ENCODE measurements at regions not wholly inside any gene's neighbourhood (a gene's known extent, or its start where the extent isn't known, plus 50 kb on each side); places are given as distances from the start of the nearest gene placed in this dataset.

DNA sequence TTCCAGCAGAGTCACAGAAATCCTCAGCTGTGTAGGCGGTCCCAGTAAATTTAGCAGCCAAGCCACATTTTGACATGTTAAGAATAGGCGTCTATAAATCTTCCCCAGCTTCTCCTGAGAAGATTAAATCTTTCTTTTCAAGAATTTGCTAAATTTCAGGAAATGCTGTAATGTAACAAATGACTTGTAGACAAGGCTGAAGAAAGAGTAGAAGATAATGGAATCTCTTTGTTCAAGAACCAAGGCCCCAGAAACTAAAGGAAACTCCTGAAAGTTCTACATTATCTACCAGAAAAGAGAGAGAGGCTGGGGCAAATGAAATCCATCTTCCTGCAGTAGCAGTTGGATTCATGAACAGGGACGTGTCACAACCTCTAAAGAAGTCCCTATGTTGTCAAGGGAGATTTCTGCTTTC is 760.3 kb downstream of the NOVA1 start:
- dilution Hi-C loops (cut with HindIII; ENCODE audit: low sequenced_read_pairs, unreplicated experiment): no loop called here
- Histone ChIP-seq H2AFZ (replicated peaks; ENCODE audit: low read length, poor library complexity) (no peak overlapping the region), H4K91ac (ENCODE audit: insufficient read depth, low read depth, low read length) (no peak overlapping the region), H2BK20ac (ENCODE audit: low read depth, low read length) (no peak overlapping the region), H3K23ac (ENCODE audit: low read depth, low read length) (no peak overlapping the region), H2AK5ac (ENCODE audit: low read depth, low read length) (no peak overlapping the region), H4K20me1 (ENCODE audit: insufficient read depth, low read length) (no peaks in the 10 kb centered on the region), H3K14ac (replicated peaks; ENCODE audit: low read depth, low read length) (no peak overlapping the region), H3K27me3 (ENCODE audit: control insufficient read depth, insufficient read depth, low read length) (no peaks in the 10 kb centered on the region), H3K9ac (ENCODE audit: low read depth, low read length) (no peak overlapping the region), H3K18ac (ENCODE audit: low read depth, low read length) (no peak overlapping the region), H3K4me1 (ENCODE audit: control insufficient read depth, insufficient read depth, low read length) (no peaks in the 10 kb centered on the region), H3K27ac (ENCODE audit: insufficient read depth, low read length) (no peak overlapping the region), H2BK15ac (ENCODE audit: low read depth, low read length) (no peak overlapping the region), H2BK5ac (ENCODE audit: low read depth, low read length, poor library complexity, severe bottlenecking) (no peak overlapping the region), H3K4ac (ENCODE audit: low read depth, low read length) (no peak overlapping the region), H2AK9ac (replicated peaks; ENCODE audit: low read depth, low read length, poor library complexity) (no peak overlapping the region), H2BK120ac (ENCODE audit: low read depth, low read length) (no peak overlapping the region), H3K9me3 (ENCODE audit: control insufficient read depth, insufficient read depth, low read length) (peaks cover 11% of the 10 kb centered on the region), H4K8ac (ENCODE audit: low read depth in 2 of 2, low read length in 2 of 2) (no peak overlapping the region), H3K9me1 (ENCODE audit: insufficient read depth, low read length) (no peaks in the 10 kb centered on the region), H4K5ac (ENCODE audit: low read depth, low read length) (no peak overlapping the region), H3K79me1 (ENCODE audit: low read depth in 1 of 2, low read length in 2 of 2) (no peaks in the 10 kb centered on the region), H3K4me2 (ENCODE audit: low read depth, low read length) (no peak overlapping the region), H3K4me3 (ENCODE audit: insufficient read depth, low read depth, low read length) (no peak overlapping the region), H3K56ac (ENCODE audit: extremely low read depth, insufficient read depth, low read length) (no peak overlapping the region), H3K36me3 (ENCODE audit: control insufficient read depth, insufficient read depth, low read length) (no peaks in the 10 kb centered on the region)
- CTCF ChIA-PET: interaction anchor here (0.6 kb wide), 1 partner anchor 545 kb away, joined by 3 read pairs; no protein-coding TSS in a partner anchor
- in situ Hi-C loops (cut with MboI; ENCODE audit: low sequenced_read_pairs): no loop called here
- TF ChIP-seq, protein P1, sequence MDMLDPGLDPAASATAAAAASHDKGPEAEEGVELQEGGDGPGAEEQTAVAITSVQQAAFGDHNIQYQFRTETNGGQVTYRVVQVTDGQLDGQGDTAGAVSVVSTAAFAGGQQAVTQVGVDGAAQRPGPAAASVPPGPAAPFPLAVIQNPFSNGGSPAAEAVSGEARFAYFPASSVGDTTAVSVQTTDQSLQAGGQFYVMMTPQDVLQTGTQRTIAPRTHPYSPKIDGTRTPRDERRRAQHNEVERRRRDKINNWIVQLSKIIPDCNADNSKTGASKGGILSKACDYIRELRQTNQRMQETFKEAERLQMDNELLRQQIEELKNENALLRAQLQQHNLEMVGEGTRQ (IDR thresholded peaks at IDR 0.05; ENCODE audit: low read depth, low read length): no peak
- TF ChIP-seq, protein P2, sequence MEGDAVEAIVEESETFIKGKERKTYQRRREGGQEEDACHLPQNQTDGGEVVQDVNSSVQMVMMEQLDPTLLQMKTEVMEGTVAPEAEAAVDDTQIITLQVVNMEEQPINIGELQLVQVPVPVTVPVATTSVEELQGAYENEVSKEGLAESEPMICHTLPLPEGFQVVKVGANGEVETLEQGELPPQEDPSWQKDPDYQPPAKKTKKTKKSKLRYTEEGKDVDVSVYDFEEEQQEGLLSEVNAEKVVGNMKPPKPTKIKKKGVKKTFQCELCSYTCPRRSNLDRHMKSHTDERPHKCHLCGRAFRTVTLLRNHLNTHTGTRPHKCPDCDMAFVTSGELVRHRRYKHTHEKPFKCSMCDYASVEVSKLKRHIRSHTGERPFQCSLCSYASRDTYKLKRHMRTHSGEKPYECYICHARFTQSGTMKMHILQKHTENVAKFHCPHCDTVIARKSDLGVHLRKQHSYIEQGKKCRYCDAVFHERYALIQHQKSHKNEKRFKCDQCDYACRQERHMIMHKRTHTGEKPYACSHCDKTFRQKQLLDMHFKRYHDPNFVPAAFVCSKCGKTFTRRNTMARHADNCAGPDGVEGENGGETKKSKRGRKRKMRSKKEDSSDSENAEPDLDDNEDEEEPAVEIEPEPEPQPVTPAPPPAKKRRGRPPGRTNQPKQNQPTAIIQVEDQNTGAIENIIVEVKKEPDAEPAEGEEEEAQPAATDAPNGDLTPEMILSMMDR (conservative IDR thresholded peaks at IDR 0.05; ENCODE audit: low read depth, low read length): no peak
- TF ChIP-seq ELK1 (IDR thresholded peaks at IDR 0.05; ENCODE audit: borderline replicate concordance, low read depth, low read length) (no peak), POLR2A (IDR thresholded peaks at IDR 0.05; ENCODE audit: low read depth, low read length) (no peak), CEBPB (IDR thresholded peaks at IDR 0.05; ENCODE audit: low read depth, low read length) (no peak), MXI1 (IDR thresholded peaks at IDR 0.05; ENCODE audit: borderline replicate concordance, low read depth, low read length) (no peak), MAFK (IDR thresholded peaks at IDR 0.05; ENCODE audit: low read depth, low read length) (no peak), MAZ (IDR thresholded peaks at IDR 0.05; ENCODE audit: borderline replicate concordance, low read depth, low read length) (no peak), SMC3 (IDR thresholded peaks at IDR 0.05; ENCODE audit: low read depth, low read length) (no peak), CHD1 (IDR thresholded peaks at IDR 0.05; ENCODE audit: low read depth, low read length) (no peak), RFX5 (IDR thresholded peaks at IDR 0.05; ENCODE audit: low read depth, low read length) (no peak), NFE2L2 (IDR thresholded peaks at IDR 0.05; ENCODE audit: low read depth, low read length) (no peak), RAD21 (IDR thresholded peaks at IDR 0.05; ENCODE audit: low read length) (no peak), BHLHE40 (IDR thresholded peaks at IDR 0.05; ENCODE audit: low read depth, low read length) (no peak), RCOR1 (IDR thresholded peaks at IDR 0.05; ENCODE audit: insufficient replicate concordance, low read length) (no peak)
- ATAC-seq (ENCODE audit: low read depth): no peak
- POLR2A ChIA-PET (ENCODE audit: unreplicated experiment): no interaction called here
- WGBS, 2 experiments (ENCODE audit: extremely low coverage in 2 of 2, insufficient read length in 1 of 2): no CpG with 5 or more reads among the region's 3 CpGs
- BruUV-seq (replicated peaks): no TSS peak
- DNase-seq: no peak
- intact Hi-C loops (cut with micrococcal nuclease): no loop called here
